ENCODE measurements at regions not wholly inside any gene's neighbourhood (a gene's known extent, or its start where the extent isn't known, plus 50 kb on each side); places are given as distances from the start of the nearest gene placed in this dataset.

- Histone ChIP-seq H3K36me3 (ENCODE audit: control insufficient read depth in 1 of 2, insufficient read depth in 2 of 2, low read length in 2 of 2) (no peaks in the 10 kb centered on the region), H2AFZ (ENCODE audit: insufficient read depth, low read length, poor library complexity) (no peak overlapping the region), H3K27me3 (ENCODE audit: insufficient read depth, low read length) (no peaks in the 10 kb centered on the region), H2BK120ac (ENCODE audit: insufficient read depth, low read length, poor library complexity) (no peak overlapping the region), H3K18ac (ENCODE audit: low read length) (no peak overlapping the region), H2BK12ac (ENCODE audit: low read length) (no peak overlapping the region), H3K79me1 (ENCODE audit: low read length) (no peaks in the 10 kb centered on the region), H2AK5ac (ENCODE audit: low read length) (no peak overlapping the region), H3K4ac (ENCODE audit: low read depth, low read length) (no peak overlapping the region), H2BK5ac (ENCODE audit: low read depth, low read length, poor library complexity) (no peak overlapping the region), H3K4me2 (ENCODE audit: low read length) (no peak overlapping the region), H4K91ac (ENCODE audit: low read depth, low read length) (no peak overlapping the region), H3K4me1 (ENCODE audit: control insufficient read depth in 1 of 2, insufficient read depth in 2 of 2, low read length in 2 of 2) (no peaks in the 10 kb centered on the region), H3K9me3 (ENCODE audit: insufficient read depth, low read depth, low read length) (no peaks in the 10 kb centered on the region), H3K79me2 (ENCODE audit: control insufficient read depth, insufficient read depth, low read length, poor library complexity) (peaks cover 1% of the 10 kb centered on the region), H4K8ac (ENCODE audit: low read depth, low read length) (no peak overlapping the region), H3K23ac (ENCODE audit: low read length) (no peak overlapping the region), H4K12ac (ENCODE audit: low read depth, low read length) (no peak overlapping the region), H3K27ac (ENCODE audit: low read depth, low read length) (no peak overlapping the region), H3K14ac (ENCODE audit: low read length) (no peak overlapping the region), H3K9ac (ENCODE audit: low read length) (no peak overlapping the region), H3K4me3 (ENCODE audit: low read depth, low read length) (no peak overlapping the region)
- no CpG with 5 or more reads among the region's 18 CpGs for WGBS (ENCODE audit: extremely low coverage, insufficient coverage, insufficient read length)
- DNase-seq: no peak
These were observed 257.5 kb downstream of the PARP8 start for GRCh38 chr5:50923768-50924494.

GRCh38 chr5:50927953-50928352 lies 261.5 kb downstream of the PARP8 start:
- no peaks in the 10 kb centered on the region for H3K36me3 ChIP-seq (ENCODE audit: control insufficient read depth in 1 of 2, insufficient read depth in 2 of 2, low read length in 2 of 2)
- H3K4me3 ChIP-seq (ENCODE audit: low read depth, low read length): no peak overlapping the region
- no peak overlapping the region for H3K4ac ChIP-seq (ENCODE audit: low read depth, low read length)
- no peak overlapping the region for H2AK5ac ChIP-seq (ENCODE audit: low read length)
- no peak overlapping the region for H2AFZ ChIP-seq (ENCODE audit: insufficient read depth, low read length, poor library complexity)
- H2BK5ac ChIP-seq (ENCODE audit: low read depth, low read length, poor library complexity): no peak overlapping the region
- no peak overlapping the region for H2BK12ac ChIP-seq (ENCODE audit: low read length)
- no peak overlapping the region for H3K18ac ChIP-seq (ENCODE audit: low read length)
- H4K91ac ChIP-seq (ENCODE audit: low read depth, low read length): no peak overlapping the region
- peaks cover 1% of the 10 kb centered on the region for H3K79me2 ChIP-seq (ENCODE audit: control insufficient read depth, insufficient read depth, low read length, poor library complexity)
- no peak overlapping the region for H3K4me2 ChIP-seq (ENCODE audit: low read length)
- no peak for DNase-seq
- no peak overlapping the region for H3K9ac ChIP-seq (ENCODE audit: low read length)
- H3K23ac ChIP-seq (ENCODE audit: low read length): no peak overlapping the region
- no peak overlapping the region for H4K12ac ChIP-seq (ENCODE audit: low read depth, low read length)
- H3K79me1 ChIP-seq (ENCODE audit: low read length): no peaks in the 10 kb centered on the region
- no peaks in the 10 kb centered on the region for H3K27me3 ChIP-seq (ENCODE audit: insufficient read depth, low read length)
- H3K9me3 ChIP-seq (ENCODE audit: insufficient read depth, low read depth, low read length): no peaks in the 10 kb centered on the region
- H4K8ac ChIP-seq (ENCODE audit: low read depth, low read length): no peak overlapping the region
- no peak overlapping the region for H3K14ac ChIP-seq (ENCODE audit: low read length)
- H2BK120ac ChIP-seq (ENCODE audit: insufficient read depth, low read length, poor library complexity): no peak overlapping the region
- H3K4me1 ChIP-seq (ENCODE audit: control insufficient read depth in 1 of 2, insufficient read depth in 2 of 2, low read length in 2 of 2): no peaks in the 10 kb centered on the region
- H3K27ac ChIP-seq (ENCODE audit: low read depth, low read length): no peak overlapping the region

- H3K27ac ChIP-seq (ENCODE audit: low read depth, low read length): no peak overlapping the region
These were observed 262.7 kb downstream of the PARP8 start for GRCh38 chr5:50929174-50929573.

DNA sequence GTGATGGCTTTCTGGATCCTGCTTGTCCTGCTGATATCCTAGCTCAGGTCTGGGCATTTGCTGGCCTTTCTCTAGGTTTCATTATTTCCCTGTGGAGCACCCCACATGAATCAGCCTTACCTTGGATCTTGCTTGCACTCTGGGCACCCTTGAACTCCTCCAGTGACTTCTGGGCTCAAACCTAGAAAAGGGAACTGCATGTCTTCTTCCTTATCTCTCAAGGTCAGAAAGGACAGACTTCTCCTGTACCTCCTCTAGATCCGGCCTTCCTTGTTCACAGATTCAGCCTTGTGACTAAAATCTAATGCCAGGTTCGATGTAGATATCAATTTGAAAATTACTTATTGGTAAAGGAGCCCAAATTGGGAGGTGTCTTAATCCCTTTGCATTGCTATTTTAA lies 267.9 kb downstream of the PARP8 start:
- no peak overlapping the region for H2AFZ ChIP-seq (ENCODE audit: insufficient read depth, low read length, poor library complexity)
- no peak overlapping the region for H2BK120ac ChIP-seq (ENCODE audit: insufficient read depth, low read length, poor library complexity)
- H4K8ac ChIP-seq (ENCODE audit: low read depth, low read length): no peak overlapping the region
- no peak overlapping the region for H3K9ac ChIP-seq (ENCODE audit: low read length)
- no peak overlapping the region for H2AK5ac ChIP-seq (ENCODE audit: low read length)
- no peak overlapping the region for H3K18ac ChIP-seq (ENCODE audit: low read length)
- no peak overlapping the region for H2BK12ac ChIP-seq (ENCODE audit: low read length)
- no peaks in the 10 kb centered on the region for H3K4me1 ChIP-seq (ENCODE audit: control insufficient read depth in 1 of 2, insufficient read depth in 2 of 2, low read length in 2 of 2)
- H3K36me3 ChIP-seq (ENCODE audit: control insufficient read depth in 1 of 2, insufficient read depth in 2 of 2, low read length in 2 of 2): no peaks in the 10 kb centered on the region
- no peak for DNase-seq
- H3K4me3 ChIP-seq (ENCODE audit: low read depth, low read length): no peak overlapping the region
- H2BK5ac ChIP-seq (ENCODE audit: low read depth, low read length, poor library complexity): no peak overlapping the region
- no peak overlapping the region for H3K4ac ChIP-seq (ENCODE audit: low read depth, low read length)
- no peak overlapping the region for H3K23ac ChIP-seq (ENCODE audit: low read length)
- H3K27me3 ChIP-seq (ENCODE audit: insufficient read depth, low read length): no peaks in the 10 kb centered on the region
- H3K79me1 ChIP-seq (ENCODE audit: low read length): no peaks in the 10 kb centered on the region
- no peak overlapping the region for H3K4me2 ChIP-seq (ENCODE audit: low read length)
- H3K27ac ChIP-seq (ENCODE audit: low read depth, low read length): no peak overlapping the region
- no peak overlapping the region for H4K91ac ChIP-seq (ENCODE audit: low read depth, low read length)
- no peaks in the 10 kb centered on the region for H3K79me2 ChIP-seq (ENCODE audit: control insufficient read depth, insufficient read depth, low read length, poor library complexity)
- H4K12ac ChIP-seq (ENCODE audit: low read depth, low read length): no peak overlapping the region
- H3K9me3 ChIP-seq (ENCODE audit: insufficient read depth, low read depth, low read length): no peaks in the 10 kb centered on the region
- no peak overlapping the region for H3K14ac ChIP-seq (ENCODE audit: low read length)
- WGBS (ENCODE audit: extremely low coverage, insufficient coverage, insufficient read length): no CpG with 5 or more reads among the region's 2 CpGs

More at GRCh38 chr5:50929174-50929573, 262.7 kb downstream of the PARP8 start:
- Histone ChIP-seq H3K4me2 (ENCODE audit: low read length) (no peak overlapping the region), H3K18ac (ENCODE audit: low read length) (no peak overlapping the region), H2AK5ac (ENCODE audit: low read length) (no peak overlapping the region), H4K91ac (ENCODE audit: low read depth, low read length) (no peak overlapping the region), H3K79me1 (ENCODE audit: low read length) (no peaks in the 10 kb centered on the region), H3K4ac (ENCODE audit: low read depth, low read length) (no peak overlapping the region), H3K79me2 (ENCODE audit: control insufficient read depth, insufficient read depth, low read length, poor library complexity) (no peaks in the 10 kb centered on the region), H3K4me1 (ENCODE audit: control insufficient read depth in 1 of 2, insufficient read depth in 2 of 2, low read length in 2 of 2) (no peaks in the 10 kb centered on the region), H3K4me3 (ENCODE audit: low read depth, low read length) (no peak overlapping the region), H2BK5ac (ENCODE audit: low read depth, low read length, poor library complexity) (no peak overlapping the region), H2BK120ac (ENCODE audit: insufficient read depth, low read length, poor library complexity) (no peak overlapping the region), H3K9ac (ENCODE audit: low read length) (no peak overlapping the region), H2AFZ (ENCODE audit: insufficient read depth, low read length, poor library complexity) (no peak overlapping the region), H4K8ac (ENCODE audit: low read depth, low read length) (no peak overlapping the region), H3K23ac (ENCODE audit: low read length) (no peak overlapping the region), H3K9me3 (ENCODE audit: insufficient read depth, low read depth, low read length) (no peaks in the 10 kb centered on the region), H3K14ac (ENCODE audit: low read length) (no peak overlapping the region), H3K27me3 (ENCODE audit: insufficient read depth, low read length) (no peaks in the 10 kb centered on the region), H2BK12ac (ENCODE audit: low read length) (no peak overlapping the region), H3K36me3 (ENCODE audit: control insufficient read depth in 1 of 2, insufficient read depth in 2 of 2, low read length in 2 of 2) (no peaks in the 10 kb centered on the region), H4K12ac (ENCODE audit: low read depth, low read length) (no peak overlapping the region)
- no peak for DNase-seq
- WGBS (ENCODE audit: extremely low coverage, insufficient coverage, insufficient read length): no CpG with 5 or more reads among the region's 3 CpGs
